NCI-H2196 (cell line): ENCODE measurements at regions not wholly inside any gene's neighbourhood (a gene's known extent, or its start where the extent isn't known, plus 50 kb on each side); places are given as distances from the start of the nearest gene placed in this dataset.

Experiments used
- DNase-seq: peaks from one replicate; lab custom pipeline; 2025; ENCODE audit not compliant: unreplicated experiment; lab: John Stamatoyannopoulos, UW

DNA sequence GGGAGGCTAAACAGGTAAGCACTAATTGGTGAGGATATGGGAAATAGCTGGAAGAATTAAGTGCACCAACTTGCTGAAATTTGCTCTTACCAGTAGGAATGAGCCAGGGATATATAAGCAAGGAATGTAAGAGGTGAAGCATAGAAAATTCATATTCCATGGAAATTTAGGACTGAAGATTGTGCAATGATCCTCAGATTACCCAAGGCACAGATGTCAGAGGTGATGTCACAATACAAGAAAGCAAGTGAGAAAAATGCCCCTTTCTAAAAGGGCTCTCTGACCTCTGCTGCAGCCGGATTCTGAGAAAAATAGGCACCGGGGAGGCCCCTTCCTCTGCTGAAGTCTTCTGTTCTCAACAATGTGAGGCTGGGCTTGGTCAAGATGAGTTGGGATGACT, 112.3 kb upstream of the ZNF678 start:
- no peak for DNase-seq

DNA sequence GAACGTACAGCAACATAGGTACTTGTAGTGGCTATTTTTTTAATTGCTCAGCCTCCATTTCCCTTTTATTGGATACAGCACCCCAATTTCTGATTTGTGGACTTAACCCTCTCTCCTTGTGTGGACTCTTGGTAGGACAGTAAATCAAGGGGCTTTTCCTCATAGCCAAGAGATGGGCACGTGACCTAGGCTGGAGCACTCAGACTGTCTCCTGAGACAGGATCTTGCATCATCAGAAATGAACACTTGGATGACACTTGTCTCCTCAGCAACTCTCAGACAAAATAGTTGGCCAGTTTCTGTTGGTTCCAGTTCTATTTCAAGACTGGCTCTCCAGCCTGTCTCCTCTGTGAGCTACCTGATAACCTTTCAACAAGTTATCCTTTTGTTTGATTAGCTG, 112.9 kb upstream of the ZNF678 start:
- no peak for DNase-seq

DNA sequence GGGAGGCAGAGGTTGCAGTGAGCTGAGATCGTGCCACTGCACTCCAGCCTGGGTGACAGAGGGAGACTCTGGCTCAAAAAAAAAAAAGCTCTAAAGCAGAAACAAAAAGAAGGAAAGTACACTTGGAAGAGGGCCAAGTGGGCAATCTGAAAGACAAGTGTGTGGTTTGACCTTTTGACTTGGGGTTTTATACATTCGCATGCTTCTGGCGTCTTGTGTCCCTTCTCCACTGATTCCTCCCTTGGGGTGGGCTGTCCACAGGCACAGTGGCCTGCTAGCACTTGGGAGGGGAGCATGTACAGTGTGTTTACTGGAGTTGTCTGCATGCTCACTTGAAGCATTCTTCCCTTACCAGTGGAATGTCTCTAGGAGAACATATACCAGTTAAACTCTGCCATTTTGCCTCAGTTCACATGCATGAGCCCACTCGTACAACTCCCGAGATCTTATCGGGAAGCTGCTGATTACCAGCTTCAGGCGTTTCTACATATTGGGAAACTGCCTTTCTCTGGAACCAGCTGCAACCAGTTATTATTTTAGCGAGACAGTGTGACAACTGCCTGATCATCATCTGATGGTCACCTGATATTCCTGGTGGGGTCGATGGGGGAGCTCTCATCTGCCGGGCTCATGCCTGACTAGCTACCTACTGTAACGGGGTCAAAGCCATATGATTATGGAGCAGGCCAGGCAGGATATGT, 113.5 kb upstream of the ZNF678 start:
- no peak for DNase-seq

DNA sequence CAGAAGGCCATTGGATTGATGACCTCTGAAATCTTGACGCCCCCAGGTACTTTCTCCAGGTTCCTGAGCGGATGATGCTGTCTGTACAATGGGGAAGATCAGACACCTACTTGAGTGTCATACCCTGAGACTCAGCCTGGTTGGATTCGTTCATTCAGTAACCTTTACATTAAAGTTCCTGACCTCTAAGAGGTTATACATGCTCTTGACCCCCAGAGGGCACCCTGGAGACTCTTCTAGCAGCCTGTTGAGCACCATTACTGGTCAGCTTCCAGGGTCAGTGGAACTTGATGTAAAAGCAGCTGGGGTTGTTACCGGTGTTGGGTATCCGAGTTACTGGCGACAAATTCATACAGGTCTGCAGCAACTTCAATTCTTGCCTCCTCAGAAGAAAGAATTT, 114.3 kb upstream of the ZNF678 start:
- peak; percentile 28 for DNase-seq

DNA sequence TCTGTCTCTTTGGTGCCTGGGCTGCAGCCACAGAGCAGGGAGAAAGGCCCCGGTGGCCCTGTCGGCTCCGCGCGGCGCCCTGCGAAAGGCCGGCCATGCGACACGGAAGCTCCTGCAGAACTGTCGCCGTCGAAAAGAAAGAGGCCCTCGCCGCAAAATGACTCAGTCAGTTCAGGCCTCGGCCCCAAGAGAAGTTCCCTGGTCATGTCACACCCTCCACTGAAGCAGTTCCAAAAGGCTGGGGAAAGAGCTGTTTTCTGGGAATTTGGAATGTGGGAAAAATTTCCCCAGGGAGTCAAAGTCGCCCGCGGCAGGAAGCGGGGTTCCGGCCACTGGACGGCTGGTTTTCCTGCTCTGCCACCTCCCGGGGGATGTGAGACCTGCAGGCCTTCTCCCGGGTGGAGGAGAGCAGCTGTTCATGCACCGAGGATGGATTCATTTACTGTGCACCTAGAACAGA, 115.8 kb upstream of the ZNF678 start:
- DNase-seq, result no peak

DNA sequence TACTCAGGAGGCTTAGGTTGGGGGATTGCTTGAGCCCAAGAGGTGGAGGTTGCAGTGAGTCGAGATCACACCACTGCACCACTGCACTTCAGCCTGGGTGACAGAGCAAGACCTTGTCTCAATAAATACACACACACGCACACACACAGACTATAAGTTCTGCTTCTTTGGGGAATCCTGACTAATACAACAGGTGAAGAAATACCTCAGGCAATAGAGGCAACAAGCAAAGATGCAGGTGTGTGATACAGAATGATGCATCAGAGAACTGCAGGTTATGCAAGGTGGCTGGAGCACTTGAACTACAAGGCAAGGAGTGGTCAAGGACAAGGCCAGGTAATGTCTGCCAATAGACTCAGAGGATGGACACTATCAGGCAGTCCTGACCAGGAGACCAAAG, 117.6 kb upstream of the ZNF678 start:
- DNase-seq, result no peak

DNA sequence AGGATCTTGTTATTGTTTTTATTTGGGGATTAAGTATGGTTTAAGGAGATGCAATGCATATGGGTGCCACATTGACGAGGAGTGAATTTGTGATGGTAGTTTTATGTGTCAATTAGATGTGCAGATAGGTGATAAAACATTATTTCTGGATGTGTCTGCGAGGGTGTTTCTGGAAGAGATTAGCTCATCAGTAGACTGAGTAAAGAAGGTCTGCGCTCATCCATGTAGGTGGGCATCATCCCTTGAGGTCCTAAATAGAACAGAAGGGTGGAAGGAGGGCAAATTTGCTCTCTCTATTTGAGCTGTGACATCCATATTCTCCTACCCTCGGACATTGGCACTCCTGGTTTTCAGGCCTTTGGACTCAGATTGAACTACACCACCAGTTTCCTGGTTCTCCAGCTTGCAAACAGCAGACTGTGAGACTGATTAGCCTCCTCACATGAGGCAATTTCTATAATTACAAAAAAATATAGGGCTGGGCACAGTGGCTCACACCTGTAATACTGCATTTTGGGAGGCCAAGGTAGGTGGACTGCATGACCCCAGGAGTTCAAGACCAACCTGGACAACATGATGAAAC, 118.2 kb upstream of the ZNF678 start:
- no peak for DNase-seq

DNA sequence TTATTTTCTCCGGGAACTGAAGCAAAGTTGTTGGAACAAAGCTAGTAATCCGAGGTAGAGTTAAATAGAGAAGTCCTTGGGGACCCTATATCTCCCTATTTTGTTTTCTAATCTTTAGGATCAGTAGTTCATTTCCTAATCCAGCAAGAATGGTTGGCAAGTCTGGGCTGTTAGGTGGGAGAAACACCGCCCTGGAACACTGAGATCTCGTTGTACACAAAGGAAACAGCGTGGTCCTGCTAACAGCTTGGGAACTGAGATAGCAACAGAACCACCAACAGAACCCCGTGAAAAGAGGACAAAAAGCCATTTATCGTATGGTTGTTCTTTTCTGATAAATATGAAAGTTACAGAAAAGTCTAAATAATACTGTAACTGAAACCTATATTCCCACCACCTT, 121.9 kb upstream of the CDC42BPA start:
- DNase-seq, result no peak

DNA sequence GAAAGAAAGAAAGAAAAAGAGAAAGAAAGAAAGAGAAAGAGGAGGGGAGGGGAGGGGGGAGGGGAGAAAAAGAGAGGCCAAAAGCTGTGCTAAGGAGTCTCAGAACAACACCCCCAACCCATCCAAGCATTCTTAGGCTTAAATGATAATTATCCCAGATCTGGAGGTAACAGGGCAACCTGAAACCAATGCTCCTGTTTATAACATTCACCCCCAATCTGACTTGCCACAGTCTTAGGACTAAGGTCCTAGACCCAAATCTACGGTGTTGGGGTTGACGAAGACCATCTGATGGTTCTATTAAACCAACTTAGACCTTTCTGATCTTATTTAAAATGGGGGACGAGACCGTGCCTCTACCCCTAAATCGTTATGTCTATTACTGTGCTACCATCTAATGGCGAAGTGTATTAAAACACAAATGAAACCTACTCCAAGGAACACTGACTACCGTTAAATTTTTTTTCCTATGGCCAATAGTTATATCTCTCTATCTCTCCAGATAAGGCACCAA, 119.3 kb upstream of the CDC42BPA start:
- DNase-seq, result peak; percentile 57

DNA sequence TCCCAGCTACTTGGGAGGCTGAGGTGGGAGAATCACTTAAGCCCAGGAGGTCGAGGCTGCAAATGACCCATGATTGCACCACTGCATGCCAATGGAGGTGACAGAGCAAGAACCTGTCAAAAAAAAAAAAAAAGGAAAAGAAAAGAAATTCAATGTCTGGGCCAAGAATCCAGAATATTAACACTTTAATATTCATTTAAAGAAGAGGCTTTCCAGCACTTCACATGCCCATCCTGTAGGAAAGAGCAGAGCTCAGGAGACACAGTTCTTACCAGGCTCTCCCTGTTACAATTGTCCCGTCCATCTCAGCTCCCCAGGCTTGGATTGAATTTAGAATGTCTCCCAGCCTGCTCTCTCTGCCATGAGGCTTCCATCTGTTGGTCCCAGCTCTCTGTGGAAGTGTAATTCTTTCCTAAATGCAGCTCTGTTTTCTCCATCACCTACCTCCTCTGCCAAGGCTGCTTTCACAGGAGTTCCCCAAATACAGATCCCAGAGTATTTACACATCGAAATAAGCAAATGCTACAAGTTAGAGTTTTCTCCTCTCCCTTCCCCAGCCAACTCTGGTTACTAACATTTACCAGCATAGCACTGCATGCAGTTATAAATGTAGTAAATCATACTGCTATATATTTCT, 116.6 kb upstream of the CDC42BPA start:
- no peak for DNase-seq

DNA sequence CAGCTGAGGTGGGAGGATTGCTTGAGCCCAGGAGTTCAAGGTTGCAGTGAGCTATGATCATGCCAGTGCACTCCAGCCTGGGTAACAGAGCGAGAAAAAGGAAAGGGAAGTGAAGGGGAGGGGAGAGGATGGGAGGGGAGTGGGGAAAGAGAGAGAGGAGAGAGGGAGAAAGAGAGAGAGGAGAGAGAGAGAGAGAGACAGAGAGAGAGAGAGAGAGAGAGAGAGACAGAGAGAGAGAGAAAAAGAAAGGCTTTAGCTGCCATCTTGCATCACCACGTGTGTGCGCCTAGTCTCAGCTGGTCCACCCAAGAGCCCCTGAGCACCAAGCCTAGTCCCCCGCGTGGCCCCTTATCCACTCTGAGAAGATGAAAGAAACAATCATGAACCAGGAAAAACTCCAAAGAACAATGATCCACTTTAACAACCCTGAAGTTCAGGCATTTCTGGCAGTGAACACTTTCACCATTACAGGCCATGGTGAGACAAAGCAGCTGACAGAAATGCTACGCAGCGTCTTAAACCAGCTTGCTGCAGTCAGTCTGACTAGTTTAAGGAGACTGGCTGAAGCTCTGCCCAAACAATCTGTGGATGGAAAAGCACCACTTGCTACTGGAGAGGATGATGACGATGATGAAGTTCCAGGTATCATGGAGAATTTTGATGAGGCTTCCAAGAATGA, 115.5 kb upstream of the CDC42BPA start:
- no peak for DNase-seq

DNA sequence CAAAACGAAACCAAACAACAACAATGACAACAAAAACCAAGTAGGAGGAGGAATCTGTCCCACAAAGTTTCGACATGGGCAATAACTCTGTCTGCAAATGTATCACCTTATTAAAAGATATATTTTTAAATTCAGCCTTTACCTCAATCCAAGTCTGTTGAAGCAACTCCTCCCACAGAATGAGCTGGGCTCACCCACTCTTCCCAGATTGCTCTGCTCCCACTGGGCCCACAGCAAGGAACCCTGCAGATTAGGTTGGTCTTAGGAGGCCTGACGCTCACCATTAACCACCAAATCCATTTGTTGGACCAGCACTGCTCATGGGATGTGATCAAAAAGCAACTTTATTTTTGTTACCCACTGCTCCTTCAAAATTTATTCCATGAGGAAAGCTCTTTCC, 114.7 kb upstream of the CDC42BPA start:
- DNase-seq, result no peak

DNA sequence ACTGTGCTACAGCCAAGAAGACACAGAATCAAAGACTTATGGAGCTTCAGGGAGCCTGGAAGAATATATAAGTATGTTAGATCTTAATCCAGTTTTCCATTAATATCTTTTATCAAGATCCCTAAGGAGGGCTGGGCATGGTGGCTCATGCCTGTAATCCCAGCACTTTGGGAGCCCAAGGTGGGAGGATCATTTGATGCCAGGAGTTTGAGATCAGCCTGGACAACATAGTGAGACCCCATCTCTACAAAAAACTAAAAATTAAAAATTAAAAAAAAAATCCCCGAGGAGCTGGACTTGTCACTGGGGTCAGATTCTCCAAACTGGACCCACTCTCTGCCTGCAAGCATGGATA, 113.9 kb upstream of the CDC42BPA start:
- no peak for DNase-seq

DNA sequence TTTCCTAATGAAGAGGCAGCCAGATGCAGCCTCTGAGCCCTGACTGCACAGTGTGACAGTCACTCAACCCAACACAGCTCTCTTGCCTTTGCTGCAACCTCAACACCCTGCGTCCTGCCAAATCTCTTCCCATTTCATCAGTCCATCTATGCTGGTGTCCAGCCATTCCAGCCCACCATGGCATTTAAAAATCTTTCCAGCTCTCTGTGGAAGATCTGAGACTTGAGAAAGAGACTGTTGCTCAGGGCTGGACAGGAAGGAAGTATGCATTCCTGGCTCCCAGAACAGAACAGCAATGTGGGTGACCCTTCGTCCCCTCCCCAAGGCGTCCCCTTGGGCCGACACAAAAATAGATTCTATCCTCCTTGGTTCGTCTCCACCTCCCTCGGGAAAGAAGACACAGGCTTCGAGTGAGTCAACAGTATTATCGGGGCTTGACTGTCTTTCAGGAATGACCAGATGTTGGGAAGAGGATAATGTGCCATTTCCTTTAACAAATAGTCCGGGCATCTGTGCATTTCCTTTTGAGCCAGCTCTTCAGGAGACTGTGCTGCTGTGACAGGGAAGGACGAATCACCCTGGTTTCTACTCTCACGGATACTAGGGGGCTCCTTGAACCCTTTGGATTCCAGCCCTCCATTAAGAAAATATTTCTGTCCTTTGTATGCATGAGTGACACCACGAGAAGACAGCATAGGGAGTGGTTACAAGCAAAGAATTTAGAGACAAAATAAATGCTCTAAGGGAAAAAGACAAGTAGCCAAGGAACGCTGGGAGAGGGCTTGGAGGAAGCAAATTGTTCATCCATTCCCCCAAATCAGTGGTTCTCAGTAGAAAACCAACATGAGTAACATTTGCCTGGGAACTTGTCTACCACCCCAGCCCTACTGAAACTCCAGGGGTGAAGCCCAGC, 111.4 kb upstream of the CDC42BPA start:
- DNase-seq, result no peak

DNA sequence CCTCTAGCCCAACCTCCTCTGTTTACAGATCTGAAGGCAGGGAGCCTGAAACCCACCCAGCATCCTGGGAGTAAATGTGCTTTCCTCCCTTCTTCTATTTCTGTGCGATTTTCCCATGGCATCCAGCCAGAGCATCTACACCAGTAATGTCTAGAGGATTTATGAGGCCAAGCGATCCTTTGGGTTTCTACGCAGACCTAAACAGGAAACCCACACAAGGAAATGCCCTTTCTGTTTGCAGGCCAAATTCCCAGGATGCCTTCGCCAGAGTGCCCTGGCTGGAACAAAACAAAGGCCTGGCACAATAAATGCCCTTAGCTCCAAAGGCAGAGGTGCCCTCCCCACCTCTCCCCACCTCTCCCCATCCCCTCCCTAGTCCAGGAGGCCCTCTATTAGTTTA, 110.5 kb upstream of the CDC42BPA start:
- DNase-seq, result peak; percentile 54

DNA sequence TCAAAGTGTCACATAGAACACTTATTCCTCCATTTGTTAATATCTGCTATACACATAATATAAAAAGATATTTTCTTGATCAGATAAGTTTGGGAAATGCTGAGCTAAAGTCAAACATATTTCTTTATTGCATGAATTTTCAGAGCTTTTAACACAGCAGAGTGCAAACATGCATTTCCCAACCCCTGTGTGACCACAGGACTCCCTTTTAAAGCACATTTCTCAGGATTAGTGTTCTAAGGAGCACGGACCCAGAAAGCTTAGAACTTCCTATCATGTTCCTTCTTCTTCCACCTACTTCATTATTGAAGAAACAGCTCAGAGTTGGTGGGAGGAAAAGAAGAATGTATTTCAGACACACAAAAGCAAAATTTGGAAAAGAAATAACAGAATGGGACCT, 109.1 kb upstream of the CDC42BPA start:
- DNase-seq, result no peak

DNA sequence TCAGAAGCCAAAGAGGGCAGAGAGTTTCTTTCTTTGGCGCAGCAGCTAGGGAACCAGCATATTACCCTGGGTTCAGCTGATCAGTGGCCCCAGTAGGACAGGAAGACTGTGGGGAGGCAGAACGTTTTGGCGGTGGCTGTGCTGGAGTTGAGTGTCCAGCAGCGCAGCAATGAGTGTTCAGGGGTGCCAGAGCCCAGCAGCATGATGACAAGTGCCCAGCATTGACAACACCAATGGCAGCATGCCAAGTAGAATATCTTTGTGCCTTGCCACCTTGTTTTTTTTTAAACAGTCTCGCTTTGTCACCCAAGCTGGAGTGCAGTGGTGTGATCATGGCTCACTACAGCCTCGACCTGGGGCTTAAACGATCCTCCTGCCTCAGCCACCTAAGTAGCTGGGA, 106.7 kb upstream of the CDC42BPA start:
- DNase-seq, result no peak

DNA sequence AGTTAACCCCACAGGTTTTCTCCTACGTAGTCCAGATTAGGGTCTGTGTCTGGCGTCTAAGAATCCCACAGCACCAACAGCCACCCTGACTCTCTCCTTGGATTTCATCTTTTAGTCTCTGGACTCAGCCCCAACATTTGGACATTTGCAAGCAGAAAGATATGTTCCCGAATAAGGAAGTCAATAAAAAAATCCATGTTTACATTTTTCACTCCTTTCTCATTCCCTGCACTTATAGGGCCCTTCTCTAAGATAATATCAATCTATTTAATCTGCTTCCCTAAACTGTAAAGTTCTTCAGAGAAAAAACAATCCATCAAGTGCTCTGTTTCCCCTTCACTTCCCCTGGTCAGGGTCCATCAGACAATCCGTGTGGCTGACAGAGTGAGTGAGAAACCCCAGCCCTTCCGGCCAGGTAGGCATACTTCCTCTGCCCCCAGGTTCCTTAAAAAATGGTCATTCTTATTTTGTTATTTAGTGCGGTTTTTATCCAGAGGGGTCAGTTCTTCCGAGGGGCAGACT, 105.9 kb upstream of the CDC42BPA start:
- DNase-seq, result no peak

DNA sequence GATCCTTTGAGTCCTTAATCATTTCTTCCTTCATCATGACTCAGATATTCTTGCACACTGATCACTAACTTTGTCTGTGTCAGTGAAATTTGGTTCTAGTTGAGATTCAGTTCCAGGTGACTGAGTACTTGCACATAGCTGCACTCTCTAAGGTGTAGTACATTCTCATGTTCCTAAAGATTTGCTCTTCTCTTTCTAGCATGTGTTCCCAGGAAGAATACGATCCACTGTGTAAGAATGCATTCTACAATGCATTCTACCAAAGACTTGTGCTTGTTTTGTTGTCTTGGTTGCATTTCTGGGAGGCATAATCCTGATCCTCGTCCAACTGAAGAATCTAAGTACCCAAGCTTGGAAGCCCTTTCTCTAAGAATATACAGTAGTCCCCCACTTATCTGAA, 104.3 kb upstream of the CDC42BPA start:
- no peak for DNase-seq

DNA sequence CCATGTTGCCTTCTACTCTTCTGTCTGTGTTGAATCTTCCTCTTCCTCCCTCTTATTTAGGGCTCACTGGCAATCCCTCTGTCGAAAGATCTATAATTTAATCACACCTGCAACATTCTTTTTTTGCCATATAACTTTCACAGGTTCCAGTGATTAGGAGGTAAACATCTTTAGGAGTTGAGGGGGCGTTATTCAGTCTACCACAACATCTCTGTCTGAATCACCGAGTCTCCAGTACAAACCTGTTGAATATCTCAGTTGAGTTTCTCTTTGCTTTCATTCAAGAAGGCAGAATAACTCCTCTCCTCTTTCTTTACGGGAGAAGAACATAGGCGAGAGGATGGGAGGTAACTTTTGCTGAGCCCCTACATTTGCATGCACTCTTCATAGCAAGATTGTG, 101.9 kb upstream of the CDC42BPA start:
- no peak for DNase-seq
